Testis (tissue), 2 donors: ENCODE measurements at regions not wholly inside any gene's neighbourhood (a gene's known extent, or its start where the extent isn't known, plus 50 kb on each side); places are given as distances from the start of the nearest gene placed in this dataset.

ENCODE experiments used
- CTCF ChIP-seq, 3 experiments: fragments of 450-650 bp in 2 of 3; fragments of 200-600 bp in 1 of 3; sonication (generic) in 1 of 3; IDR thresholded peaks; one replicate each; pipeline ENCODE4 v1.5.1; 2016 to 2019; ENCODE audit warnings: antibody characterized with exemption in 3 of 3, mild to moderate bottlenecking in 2 of 3, moderate library complexity in 1 of 3
- POLR2A ChIP-seq: fragments of 450-650 bp; IDR thresholded peaks from one replicate; pipeline ENCODE4 v1.6.1; 2017; ENCODE audit warnings: antibody characterized with exemption, mild to moderate bottlenecking, moderate library complexity

GRCh38 chr12:90543841-90544240 is 411.1 kb downstream of the CCER1 start:
- TF ChIP-seq CTCF (IDR thresholded peaks at IDR 0.05) (no peak), POLR2A (no peak)
